SK-N-SH treated with all-trans-retinoic acid at 6 μM for 48 hours (cell line): ENCODE measurements at regions not wholly inside any gene's neighbourhood (a gene's known extent, or its start where the extent isn't known, plus 50 kb on each side); places are given as distances from the start of the nearest gene placed in this dataset.

ENCODE experiments used
- ARNTL ChIP-seq: fragments of 450-650 bp; formaldehyde crosslinking; IDR thresholded peaks from 2 replicates; pipeline ENCODE4 v1.5.0; 2020; ENCODE audit warnings: low read depth, mild to moderate bottlenecking, moderate library complexity, borderline replicate concordance
- CREB5 ChIP-seq: fragments of 250-450 bp; sonication (Bioruptor Pico); IDR thresholded peaks from 2 replicates; pipeline ENCODE4 v1.5.1; 2020; ENCODE audit warnings: low read depth, mild to moderate bottlenecking, moderate library complexity
- CSDC2 ChIP-seq: fragments of 250-450 bp; sonication (Bioruptor Pico); IDR thresholded peaks from 2 replicates; pipeline ENCODE4 v1.5.0; 2020; ENCODE audit warnings: mild to moderate bottlenecking, moderate library complexity
- CSRNP3 ChIP-seq: fragments of 250-450 bp; sonication (Bioruptor Pico); IDR thresholded peaks from 2 replicates; pipeline ENCODE4 v1.5.1; 2021; ENCODE audit warnings: mild to moderate bottlenecking, moderate library complexity
- ESRRG ChIP-seq: fragments of 250-450 bp; sonication (Bioruptor Pico); IDR thresholded peaks from 2 replicates; pipeline ENCODE4 v1.6.1; 2021; ENCODE audit warnings: mild to moderate bottlenecking
- ISL1 ChIP-seq: fragments of 250-450 bp; sonication (Bioruptor Pico); IDR thresholded peaks from 2 replicates; pipeline ENCODE4 v2.1.2; 2022; ENCODE audit warnings: mild to moderate bottlenecking, moderate library complexity
- PATZ1 ChIP-seq: fragments of 250-450 bp; sonication (Bioruptor Pico); IDR thresholded peaks from 2 replicates; pipeline ENCODE4 v1.8.0; 2020; ENCODE audit warnings: mild to moderate bottlenecking, moderate library complexity, borderline replicate concordance
- RARB ChIP-seq: fragments of 250-450 bp; sonication (Bioruptor Pico); IDR thresholded peaks from 2 replicates; pipeline ENCODE4 v1.8.0; 2021; ENCODE audit warnings: mild to moderate bottlenecking, moderate library complexity
- TCF4 ChIP-seq: fragments of 250-450 bp; sonication (Bioruptor Pico); IDR thresholded peaks from 2 replicates; pipeline ENCODE4 v1.8.0; 2021; ENCODE audit warnings: mild to moderate bottlenecking, moderate library complexity, borderline replicate concordance
- TSHZ2 ChIP-seq: fragments of 250-450 bp; sonication (Bioruptor Pico); IDR thresholded peaks from 2 replicates; pipeline ENCODE4 v1.5.0; 2020; ENCODE audit warnings: mild to moderate bottlenecking, moderate library complexity
- ZFP3 ChIP-seq: fragments of 250-450 bp; sonication (Bioruptor Pico); IDR thresholded peaks from 2 replicates; pipeline ENCODE4 v1.5.0; 2020; ENCODE audit warnings: mild to moderate bottlenecking, moderate library complexity
- ZFP30 ChIP-seq: fragments of 450-650 bp; formaldehyde crosslinking; IDR thresholded peaks from 2 replicates; pipeline ENCODE4 v1.5.0; 2022; ENCODE audit warnings: mild to moderate bottlenecking, moderate library complexity
- ZNF565 ChIP-seq: fragments of 450-650 bp; formaldehyde crosslinking; conservative IDR thresholded peaks from 2 replicates; pipeline ENCODE4 v1.5.0; 2020; ENCODE audit warnings: low read depth, mild to moderate bottlenecking, moderate library complexity
- ZNF70 ChIP-seq: fragments of 450-650 bp; formaldehyde crosslinking; IDR thresholded peaks from 2 replicates; pipeline ENCODE4 v1.5.0; 2020; ENCODE audit warnings: mild to moderate bottlenecking, moderate library complexity

- no peak for TF ChIP-seq ZFP3 (CRISPR knock-in tag)
- TF ChIP-seq CREB5 (CRISPR knock-in tag) = no peak
- TF ChIP-seq PATZ1 (CRISPR knock-in tag) = no peak
- no peak for TF ChIP-seq ZNF70 (CRISPR knock-in tag)
- TF ChIP-seq ZNF565 (CRISPR knock-in tag) = no peak
- no peak for TF ChIP-seq TSHZ2
- TF ChIP-seq TCF4 = no peak
- no peak for TF ChIP-seq RARB (CRISPR knock-in tag)
- no peak for TF ChIP-seq ISL1
- no peak for TF ChIP-seq ARNTL
- no peak for TF ChIP-seq ZFP30 (CRISPR knock-in tag)
- no peak for TF ChIP-seq CSDC2 (CRISPR knock-in tag)
- TF ChIP-seq CSRNP3 (CRISPR knock-in tag) = no peak
- no peak for TF ChIP-seq ESRRG (CRISPR knock-in tag)
These were observed 67.5 kb downstream of the MYEOV start for GRCh38 chr11:69361466-69361865.
